Endothelial cell of umbilical vein (primary cell): ENCODE measurements at regions not wholly inside any gene's neighbourhood (a gene's known extent, or its start where the extent isn't known, plus 50 kb on each side); places are given as distances from the start of the nearest gene placed in this dataset.

Source experiments
- BruUV-seq: library from RNA; stranded (reverse); fragments of 400-500 nt; replicated peaks from 2 replicates; lab custom pipeline; 2021; lab: Mats Ljungman, UMichigan
- CTCF ChIA-PET: fragments of 300-600, 350-600 bp; sonication (Branson Sonifier 250); formaldehyde crosslinking; loops from one replicate; lab custom pipeline; 2021; ENCODE audit warnings: antibody characterized with exemption, inconsistent platforms; lab: Charles Lee
- POLR2A ChIA-PET: fragments of 300-600, 350-600 bp; sonication (Branson Sonifier 250); formaldehyde crosslinking; loops from one replicate; lab custom pipeline; 2021; ENCODE audit warnings: antibody characterized with exemption, inconsistent platforms; lab: Charles Lee
- DNase-seq: peaks from one replicate; pipeline ENCODE4 v3.0.0-alpha.2; 2011; ENCODE audit warnings: low read depth, low spot score
- FAIRE-seq: peaks from 2 replicates; lab custom pipeline; 2011; peaks lifted over from hg19 to GRCh38; lab: Jason Lieb, UNC
- H2AFZ ChIP-seq: 2 replicates; pipeline ENCODE4 v1.6.0; 2012; ENCODE audit warnings: low read depth, low read length, control low read depth, inconsistent platforms
- H3K27ac ChIP-seq: 2 replicates; pipeline ENCODE4 v1.5.1; 2011; ENCODE audit warnings: low read depth, mild to moderate bottlenecking, control low read depth, low read length, moderate library complexity; ENCODE audit not compliant: insufficient read depth
- H3K27me3 ChIP-seq, 2 experiments: 2 replicates each; pipeline versions ENCODE4 v1.6.0 to v1.6.1; 2011; ENCODE audit warnings: low read length in 2 of 2, mixed read lengths in 1 of 2; ENCODE audit not compliant: control insufficient read depth in 2 of 2, insufficient read depth in 2 of 2
- H3K36me3 ChIP-seq, 2 experiments: 2 replicates in 1 of 2; 3 replicates in 1 of 2; pipeline ENCODE4 v1.5.1; 2011; ENCODE audit warnings: low read length in 2 of 2, mild to moderate bottlenecking in 1 of 2, moderate library complexity in 1 of 2; ENCODE audit not compliant: control insufficient read depth in 2 of 2, insufficient read depth in 2 of 2; ENCODE audit errors: extremely low read depth in 1 of 2
- H3K4me1 ChIP-seq: 3 replicates; pipeline ENCODE4 v1.5.1; 2011; ENCODE audit warnings: mild to moderate bottlenecking, low read length; ENCODE audit not compliant: control insufficient read depth, insufficient read depth; ENCODE audit errors: extremely low read depth
- H3K4me2 ChIP-seq: 2 replicates; pipeline ENCODE4 v1.6.1; 2011; ENCODE audit warnings: low read length, control low read depth, mixed read lengths; ENCODE audit not compliant: insufficient read depth
- H3K4me3 ChIP-seq, 3 experiments: fragments of 200-600 bp in 1 of 3; sonication (generic), shearing (Covaris generic) in 1 of 3; replicated peaks in 1 of 3; 2 replicates each; pipeline ENCODE4 v1.5.1; 2011 to 2016; ENCODE audit warnings: control low read depth in 3 of 3, low read length in 3 of 3, mild to moderate bottlenecking in 2 of 3, inconsistent platforms in 1 of 3, low read depth in 1 of 3, moderate library complexity in 1 of 3; ENCODE audit not compliant: insufficient read depth in 1 of 3
- H3K79me2 ChIP-seq: 2 replicates; pipeline ENCODE4 v1.6.0; 2012; ENCODE audit warnings: low read length, inconsistent platforms; ENCODE audit not compliant: control insufficient read depth, insufficient read depth
- H3K9ac ChIP-seq: replicated peaks from 2 replicates; pipeline ENCODE3; 2011; ENCODE audit warnings: low read length, control low read depth; ENCODE audit not compliant: insufficient read depth; ENCODE audit errors: extremely low read depth
- H3K9me1 ChIP-seq: replicated peaks from 3 replicates; pipeline ENCODE4 v1.6.0; 2011; ENCODE audit warnings: mild to moderate bottlenecking, low read length; ENCODE audit not compliant: control insufficient read depth, insufficient read depth; ENCODE audit errors: extremely low read depth
- H3K9me3 ChIP-seq: replicated peaks from 2 replicates; pipeline ENCODE4 v1.5.1; 2012; ENCODE audit warnings: low read length, inconsistent platforms; ENCODE audit not compliant: control insufficient read depth, insufficient read depth
- H4K20me1 ChIP-seq: replicated peaks from 2 replicates; pipeline ENCODE3; 2011; ENCODE audit warnings: mild to moderate bottlenecking, low read length; ENCODE audit not compliant: control insufficient read depth, insufficient read depth; ENCODE audit errors: extremely low read depth
- CTCF ChIP-seq, 2 donors: IDR thresholded peaks; 1 replicate in 1 of 2; 2 replicates in 1 of 2; pipeline ENCODE4 v1.5.1; 2011; ENCODE audit warnings: low read length in 2 of 2, mild to moderate bottlenecking in 2 of 2, moderate library complexity in 2 of 2, control low read depth in 1 of 2, inconsistent platforms in 1 of 2, low read depth in 1 of 2; ENCODE audit not compliant: insufficient read depth in 1 of 2; ENCODE audit errors: extremely low read depth in 1 of 2
- EZH2 ChIP-seq: IDR thresholded peaks from 2 replicates; pipeline ENCODE4 v1.6.1; 2012; ENCODE audit warnings: borderline replicate concordance, low read depth, mild to moderate bottlenecking, moderate library complexity, low read length, inconsistent platforms; ENCODE audit not compliant: severe bottlenecking
- FOS ChIP-seq: IDR thresholded peaks from 2 replicates; pipeline ENCODE4 v1.6.1; 2011; ENCODE audit warnings: mild to moderate bottlenecking, low read length, moderate library complexity, borderline replicate concordance; ENCODE audit not compliant: insufficient read depth
- GATA2 ChIP-seq: IDR thresholded peaks from 2 replicates; pipeline ENCODE4 v1.7.0; 2011; ENCODE audit warnings: low read depth, mild to moderate bottlenecking, moderate library complexity, mixed read lengths, low read length; ENCODE audit not compliant: insufficient read length, insufficient read depth
- JUN ChIP-seq: IDR thresholded peaks from 2 replicates; pipeline ENCODE4 v1.6.1; 2011; ENCODE audit warnings: borderline replicate concordance, low read depth; ENCODE audit not compliant: insufficient read length, insufficient read depth
- MAX ChIP-seq: IDR thresholded peaks from 2 replicates; pipeline ENCODE4 v1.6.1; 2011; ENCODE audit not compliant: insufficient read depth, insufficient read length
- MYC ChIP-seq: IDR thresholded peaks from one replicate; pipeline ENCODE4 v1.6.1; 2011; ENCODE audit warnings: mild to moderate bottlenecking, low read depth, low read length
- POLR2A ChIP-seq: IDR thresholded peaks from 2 replicates; pipeline ENCODE4 v1.6.1; 2012; ENCODE audit warnings: low read depth, mild to moderate bottlenecking, control low read depth, low read length
- POLR2AphosphoS5 ChIP-seq: IDR thresholded peaks from 2 replicates; pipeline ENCODE4 v1.6.1; 2012; ENCODE audit warnings: low read depth, mild to moderate bottlenecking, control low read depth, low read length, moderate library complexity; ENCODE audit not compliant: insufficient read depth
- dilution Hi-C: fragments of 300-500 bp; cut with MboI; formaldehyde crosslinking; loops from one replicate; pipeline ENCODE4 v1.15.0; 2019; ENCODE audit warnings: low sequenced_read_pairs; ENCODE audit not compliant: extremely low pct_ligation_motif_present
- intact Hi-C: fragments of 100-400 bp; cut with micrococcal nuclease; formaldehyde crosslinking; loops from one replicate; pipeline ENCODE4 v1.10.0; 2022

- Histone ChIP-seq H3K79me2 (no peaks in the 10 kb centered on the region), H3K27me3 (no peaks in the 10 kb centered on the region), H3K4me1 (peaks cover 10% of the 10 kb centered on the region), H4K20me1 (no peaks in the 10 kb centered on the region), H3K9ac (no peak overlapping the region), H3K27ac (no peak overlapping the region), H3K4me3 (no peak overlapping the region), H3K9me1 (no peaks in the 10 kb centered on the region), H2AFZ (peak overlapping the region; percentile 9), H3K4me2 (no peak overlapping the region), H3K9me3 (no peaks in the 10 kb centered on the region), H3K36me3 (no peaks in the 10 kb centered on the region)
- intact Hi-C loops (no loop called here), dilution Hi-C loops (no loop called here)
- ChIA-PET POLR2A (no interaction called here), CTCF (interaction anchor here (1.1 to 1.3 kb wide), 2 partner anchors 11 to 19 kb away, joined by 4 read pairs; no protein-coding TSS in a partner anchor)
- BruUV-seq = no TSS peak
- TF ChIP-seq MYC = no peak
- peak; percentile 10 for TF ChIP-seq GATA2
- TF ChIP-seq POLR2AphosphoS5 = peak; percentile 37
- no peak for TF ChIP-seq FOS
- TF ChIP-seq EZH2 = no peak
- DNase-seq (peak; percentile 9), FAIRE-seq (peak; percentile 70)
Measured at GRCh38 chr3:194779729-194780224, 94.1 kb downstream of the FAM43A start.

GRCh38 chr3:194780706-194781105, 95.0 kb downstream of the FAM43A start:
- dilution Hi-C loops (no loop called here), intact Hi-C loops (no loop called here)
- ChIA-PET CTCF (interaction anchor here (1.3 kb wide), 1 partner anchor 18 kb away, joined by 4 read pairs; no protein-coding TSS in a partner anchor), POLR2A (no interaction called here)
- Histone ChIP-seq H3K36me3 (no peaks in the 10 kb centered on the region), H3K27ac (no peak overlapping the region), H4K20me1 (no peaks in the 10 kb centered on the region), H3K4me1 (peaks cover 10% of the 10 kb centered on the region), H3K79me2 (no peaks in the 10 kb centered on the region), H3K9me3 (no peaks in the 10 kb centered on the region), H2AFZ (no peak overlapping the region), H3K4me3 (no peak overlapping the region), H3K9ac (no peak overlapping the region), H3K4me2 (no peak overlapping the region), H3K9me1 (no peaks in the 10 kb centered on the region), H3K27me3 (no peaks in the 10 kb centered on the region)
- TF ChIP-seq MAX = no peak
- TF ChIP-seq POLR2A = no peak
- no peak for TF ChIP-seq JUN
- no peak for TF ChIP-seq FOS
- TF ChIP-seq POLR2AphosphoS5 = no peak
- TF ChIP-seq CTCF (IDR thresholded peaks at IDR 0.05; ENCODE audit: extremely low read depth in 1 of 2, insufficient read depth in 1 of 2, low read depth in 1 of 2, low read length in 2 of 2) = no peak
- TF ChIP-seq EZH2 = no peak
- no peak for TF ChIP-seq MYC
- no peak for TF ChIP-seq GATA2
- no TSS peak for BruUV-seq
- DNase-seq (no peak), FAIRE-seq (no peak)
